HG03558 (cell line): ENCODE measurements at regions not wholly inside any gene's neighbourhood (a gene's known extent, or its start where the extent isn't known, plus 50 kb on each side); places are given as distances from the start of the nearest gene placed in this dataset.
"Not testable (repeated sequence)": the region's sequence is repeated elsewhere in the genome, so short reads cannot be mapped to it uniquely, and the experiment has no call there.

Experiments
- ATAC-seq: cut with Tn5 transposase; IDR thresholded peaks from one replicate; pipeline ENCODE4 v1.9.1; 2021; ENCODE audit warnings: moderate number of reproducible peaks; ENCODE audit not compliant: unreplicated experiment; ENCODE audit errors: extremely low read depth

- ATAC-seq, result no peak
These were observed 657.2 kb downstream of the ANKRD50 start for GRCh38 chr4:124055336-124055735.

DNA sequence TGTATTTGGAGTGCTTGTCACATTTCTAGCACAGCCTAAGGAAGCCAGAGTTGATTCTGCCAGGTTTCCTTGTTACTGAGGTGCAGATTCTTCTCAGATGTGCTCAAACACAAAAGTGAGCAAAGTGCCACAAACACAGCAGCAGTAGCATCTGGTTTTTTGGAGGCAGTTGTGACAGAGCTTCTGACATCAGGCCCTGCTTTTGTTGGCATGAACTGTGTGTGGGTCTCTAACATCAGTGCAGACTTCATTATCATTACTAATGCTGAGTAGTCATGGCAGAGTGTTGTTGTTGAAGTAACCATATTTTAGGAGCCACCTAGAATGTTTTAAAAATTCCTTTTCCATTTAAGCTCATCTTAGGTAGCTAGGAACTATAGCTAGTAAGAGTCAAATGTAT is 656.6 kb downstream of the ANKRD50 start:
- no peak for ATAC-seq

DNA sequence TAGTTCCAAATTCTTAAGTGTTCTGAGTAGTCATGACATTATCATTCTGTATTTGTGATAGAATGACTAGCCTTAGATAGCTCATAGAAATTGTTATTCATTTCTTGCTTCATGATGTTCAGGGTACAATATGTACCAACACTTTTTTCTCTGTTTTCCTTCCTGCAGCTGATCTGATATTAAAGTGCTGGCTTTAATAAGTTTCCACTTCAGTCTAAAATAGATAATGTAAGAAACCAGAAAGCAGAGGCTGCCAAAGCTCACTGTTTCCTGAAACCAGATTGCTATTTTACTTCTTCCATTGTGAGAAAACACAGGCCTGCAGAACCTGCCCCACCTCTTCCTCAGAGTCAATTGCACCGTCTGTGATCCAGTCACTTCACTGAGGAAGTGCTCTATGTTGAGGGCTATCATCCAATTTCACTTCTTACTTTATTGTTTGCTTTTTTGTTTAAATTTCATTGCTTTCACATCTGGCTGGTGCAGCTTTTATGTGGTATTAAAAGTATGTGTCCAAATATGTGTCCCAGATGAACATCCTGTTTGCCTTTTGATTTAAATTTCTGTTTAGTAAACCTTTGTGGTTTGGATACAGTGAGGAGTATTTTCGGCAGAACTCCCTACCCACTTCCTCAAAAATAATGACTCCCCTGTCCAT is 652.1 kb downstream of the ANKRD50 start:
- no peak for ATAC-seq

DNA sequence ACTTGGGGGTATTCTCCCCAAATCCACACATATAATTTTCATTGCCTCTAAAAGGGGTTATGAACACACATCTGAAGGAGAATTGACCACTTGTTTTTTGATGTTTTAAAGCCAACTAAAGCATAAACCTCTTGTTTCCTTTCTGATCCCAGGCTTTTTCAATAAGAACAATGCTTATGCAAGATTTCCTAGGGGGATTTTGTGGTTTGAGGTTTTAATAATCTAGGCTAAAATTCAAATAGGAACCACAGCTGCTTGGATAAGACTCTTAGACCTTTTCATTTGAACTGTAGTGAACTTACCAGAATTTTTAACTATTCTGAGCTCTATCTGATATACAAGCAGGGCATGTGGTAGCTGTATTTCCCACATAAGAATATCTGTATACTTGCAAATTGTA is 651.1 kb downstream of the ANKRD50 start:
- ATAC-seq, result no peak

DNA sequence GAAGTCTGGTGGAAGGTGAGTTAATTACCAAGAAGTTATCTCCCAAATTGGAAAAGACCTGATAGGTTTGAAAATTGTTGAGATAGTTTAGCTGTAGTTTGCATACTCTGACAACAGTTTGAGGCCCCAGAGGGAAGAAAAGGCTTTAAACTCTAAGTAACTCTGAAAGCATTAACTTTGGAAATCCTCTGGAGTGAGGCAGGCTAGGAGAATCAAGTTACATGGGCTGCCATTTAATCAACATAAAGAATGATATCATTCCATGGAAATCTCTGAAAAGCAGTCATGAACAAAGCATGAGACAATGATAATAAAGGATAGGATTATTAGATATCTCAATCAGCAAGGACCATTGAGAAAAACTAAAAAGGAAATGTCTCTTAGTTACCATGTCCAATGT is 647.1 kb downstream of the ANKRD50 start:
- no peak for ATAC-seq

GRCh38 chr4:124065936-124066335 is 646.6 kb downstream of the ANKRD50 start:
- no peak for ATAC-seq

DNA sequence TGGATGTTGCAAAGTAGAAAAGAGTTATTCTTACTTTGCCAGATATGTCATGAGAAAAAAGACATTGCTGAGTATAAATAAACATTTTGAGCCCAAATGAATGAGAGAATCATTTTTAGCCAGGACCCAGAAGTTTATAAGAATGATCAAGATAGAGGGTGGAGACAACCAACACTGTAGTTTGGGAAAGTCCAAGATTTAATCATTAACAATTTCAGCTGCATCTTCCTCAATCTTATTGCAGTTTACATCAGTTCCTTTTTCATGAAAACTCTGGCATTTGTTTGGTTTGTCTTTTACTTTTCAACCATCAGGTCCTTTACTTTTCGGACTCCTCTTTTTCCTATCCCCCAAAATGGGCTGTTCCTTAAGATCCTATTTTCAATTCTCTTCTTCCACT is 645.9 kb downstream of the ANKRD50 start:
- no peak for ATAC-seq

- no peak for ATAC-seq
These were observed 645.5 kb downstream of the ANKRD50 start for GRCh38 chr4:124067046-124067445.

DNA sequence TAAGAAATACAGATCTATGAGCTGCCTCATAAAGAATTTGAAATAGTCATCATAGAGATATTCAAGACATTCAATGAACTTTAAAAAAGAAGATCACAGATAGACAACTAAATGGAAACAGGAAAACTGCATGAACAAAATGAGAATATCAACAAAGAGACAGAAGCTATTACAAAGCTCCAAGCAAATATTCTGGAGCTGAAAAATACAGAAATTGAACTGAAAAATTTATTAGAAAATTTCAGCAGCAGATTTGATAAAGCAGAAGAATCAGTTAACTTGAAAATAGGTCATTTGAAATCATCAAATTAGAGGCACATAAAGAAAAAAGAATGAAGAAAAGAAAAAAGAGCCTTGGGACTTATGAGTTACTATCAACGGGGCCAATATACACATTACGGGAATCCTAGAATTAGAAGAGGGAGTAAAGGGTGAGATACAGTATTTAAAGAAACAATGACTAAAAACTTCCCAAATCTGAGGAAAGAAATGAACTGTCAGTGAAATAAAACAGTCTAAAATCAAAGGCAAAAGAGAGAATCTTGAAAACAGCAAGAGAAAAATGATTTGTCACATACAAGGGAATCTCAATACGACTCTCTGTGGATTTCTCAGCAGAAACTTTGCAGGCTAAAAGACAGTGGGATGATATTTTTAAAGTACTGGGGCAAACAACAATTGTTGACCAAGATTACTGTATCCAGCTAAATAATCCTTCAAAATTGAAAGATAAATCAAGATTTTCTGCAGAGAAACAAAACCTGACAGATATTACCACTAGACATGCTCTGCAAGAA is 641.6 kb downstream of the ANKRD50 start:
- ATAC-seq, result no peak

DNA sequence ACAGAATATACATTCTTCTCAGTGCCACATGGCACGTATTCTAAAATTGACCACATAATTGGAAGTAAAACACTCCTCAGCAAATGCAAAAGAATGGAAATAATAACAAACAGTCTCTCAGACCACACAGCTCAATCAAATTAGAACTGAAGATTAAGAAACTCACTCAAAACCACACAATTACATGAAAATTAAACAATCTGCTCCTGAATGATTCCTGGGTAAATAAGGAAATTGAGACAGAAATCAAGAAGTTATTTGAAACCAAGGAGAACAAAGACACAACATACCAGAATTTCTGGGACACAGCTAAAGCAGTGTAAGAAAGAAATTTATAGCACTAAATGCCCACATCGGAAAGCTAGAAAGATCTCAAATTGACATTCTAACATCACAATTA is 637.3 kb downstream of the ANKRD50 start:
- not testable (repeated sequence) for ATAC-seq

- no peak for ATAC-seq
These were observed 633.3 kb downstream of the ANKRD50 start for GRCh38 chr4:124079174-124079780.

- ATAC-seq, result no peak
These were observed 628.8 kb downstream of the ANKRD50 start for GRCh38 chr4:124083711-124084110.

GRCh38 chr4:124085561-124086180 is 626.9 kb downstream of the ANKRD50 start:
- no peak for ATAC-seq

GRCh38 chr4:124090021-124090420 is 622.5 kb downstream of the ANKRD50 start:
- ATAC-seq, result no peak

DNA sequence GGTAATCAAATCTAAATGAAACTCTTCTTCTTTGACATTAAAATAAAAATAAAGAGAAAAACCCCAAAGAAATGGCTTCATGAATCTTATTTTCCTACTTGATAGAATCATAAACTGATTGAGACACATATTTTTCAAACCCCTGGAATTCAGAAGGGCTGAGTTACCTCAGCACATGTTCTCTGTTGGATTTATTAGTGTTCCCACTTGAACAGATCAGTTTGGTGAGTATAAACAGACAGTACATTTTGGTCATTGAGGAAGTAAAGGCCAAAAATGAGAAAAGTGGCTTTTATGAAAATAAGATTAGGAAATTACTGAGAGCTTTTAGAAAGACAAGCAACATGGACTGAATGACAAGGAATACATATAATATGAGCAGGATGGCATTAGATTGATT is 620.4 kb downstream of the ANKRD50 start:
- no peak for ATAC-seq

- ATAC-seq, result no peak
These were observed 620.0 kb downstream of the ANKRD50 start for GRCh38 chr4:124092541-124092984.

DNA sequence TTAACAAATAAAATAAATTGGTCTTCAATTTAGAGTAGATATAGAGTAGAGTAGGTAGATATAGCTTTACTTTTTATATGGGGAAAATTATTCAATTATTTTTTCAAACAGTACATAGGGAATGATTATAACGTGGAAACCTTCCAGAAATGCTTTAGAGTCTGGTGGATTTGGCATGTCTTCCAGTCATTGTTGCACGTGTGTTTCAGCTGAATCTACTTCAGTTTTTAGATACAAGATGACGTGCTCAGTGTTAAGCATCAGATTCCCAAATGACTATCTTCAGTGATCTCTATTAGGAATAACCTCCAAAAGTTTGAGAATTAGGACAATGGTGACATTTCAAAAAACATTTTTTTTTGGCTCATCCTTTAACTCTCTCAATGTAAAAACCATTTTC is 616.9 kb downstream of the ANKRD50 start:
- no peak for ATAC-seq

DNA sequence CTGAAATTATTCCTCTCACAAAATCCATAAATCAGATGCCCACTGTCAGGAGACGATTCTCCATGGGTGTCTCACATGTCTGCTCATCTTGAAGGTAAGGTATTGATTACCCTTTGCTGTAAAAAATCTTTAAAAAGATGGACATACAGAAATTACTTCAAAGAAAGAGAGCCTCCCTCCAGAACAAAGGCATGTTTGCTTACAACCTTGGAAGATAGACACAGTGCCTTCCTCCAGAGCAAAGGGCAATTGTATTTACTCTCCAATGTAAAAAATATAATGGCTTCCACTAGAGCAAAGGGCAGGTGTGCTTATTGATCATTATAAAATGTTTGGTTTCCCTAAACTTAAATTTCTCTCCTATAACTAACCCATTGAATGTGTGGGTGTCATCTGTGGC is 616.2 kb downstream of the ANKRD50 start:
- ATAC-seq, result no peak

DNA sequence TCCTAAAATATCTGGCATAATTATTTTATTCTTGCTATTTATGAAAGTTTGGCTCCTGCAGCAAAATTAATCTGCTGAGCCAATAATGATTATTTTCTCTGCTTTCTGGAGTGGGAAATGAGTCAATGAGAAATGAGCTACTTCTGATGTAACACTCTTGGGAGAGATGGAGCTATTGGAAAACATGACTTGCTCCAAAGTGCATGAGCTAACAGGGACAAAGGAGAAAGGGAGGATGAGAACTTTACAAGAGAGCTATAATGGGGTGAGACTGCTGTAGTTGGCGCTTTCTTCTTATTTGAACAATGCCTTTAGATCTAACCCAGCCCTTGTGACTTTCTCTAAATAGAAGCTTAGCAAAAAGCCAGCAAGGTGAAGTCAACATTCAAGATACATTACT is 615.1 kb downstream of the ANKRD50 start:
- no peak for ATAC-seq

GRCh38 chr4:124104101-124104500 is 608.4 kb downstream of the ANKRD50 start:
- no peak for ATAC-seq

GRCh38 chr4:124104628-124105027 is 607.9 kb downstream of the ANKRD50 start:
- ATAC-seq, result no peak
